Kidney epithelial cell (primary cell): ENCODE measurements at regions not wholly inside any gene's neighbourhood (a gene's known extent, or its start where the extent isn't known, plus 50 kb on each side); places are given as distances from the start of the nearest gene placed in this dataset.

Source experiments
- DNase-seq: peaks from one replicate; pipeline ENCODE4 v3.0.0-alpha.2; 2010; ENCODE audit warnings: low read depth
- H3K27me3 ChIP-seq: 2 replicates; pipeline ENCODE4 v1.6.0; 2011; ENCODE audit warnings: low read length; ENCODE audit not compliant: control insufficient read depth, insufficient read depth
- H3K36me3 ChIP-seq: 2 replicates; pipeline ENCODE4 v1.5.1; 2011; ENCODE audit warnings: low read length; ENCODE audit not compliant: control insufficient read depth, insufficient read depth
- H3K4me3 ChIP-seq: 2 replicates; pipeline ENCODE4 v1.5.1; 2011; ENCODE audit warnings: low read depth, mild to moderate bottlenecking, control low read depth, low read length
- CTCF ChIP-seq: IDR thresholded peaks from 2 replicates; pipeline ENCODE4 v1.5.1; 2011; ENCODE audit warnings: mild to moderate bottlenecking, moderate library complexity, low read length, control low read depth, inconsistent platforms; ENCODE audit not compliant: insufficient read depth, poor library complexity, severe bottlenecking

GRCh38 chr4:62543002-62543401, 1342.9 kb downstream of the ADGRL3 start:
- no peak for DNase-seq
- no peak for TF ChIP-seq CTCF
- Histone ChIP-seq H3K27me3 (no peaks in the 10 kb centered on the region), H3K4me3 (no peak overlapping the region), H3K36me3 (no peaks in the 10 kb centered on the region)

GRCh38 chr4:62533573-62533972, 1333.4 kb downstream of the ADGRL3 start:
- Histone ChIP-seq H3K4me3 (no peak overlapping the region), H3K27me3 (no peaks in the 10 kb centered on the region), H3K36me3 (no peaks in the 10 kb centered on the region)
- TF ChIP-seq CTCF: no peak
- DNase-seq: no peak

GRCh38 chr4:62531731-62532130, 1331.6 kb downstream of the ADGRL3 start:
- no peak for DNase-seq
- no peaks in the 10 kb centered on the region for H3K36me3 ChIP-seq
- no peaks in the 10 kb centered on the region for H3K27me3 ChIP-seq
- H3K4me3 ChIP-seq: no peak overlapping the region
- TF ChIP-seq CTCF: no peak

- no peak for TF ChIP-seq CTCF
- no peak overlapping the region for H3K4me3 ChIP-seq
- no peak for DNase-seq
These were observed 1331.1 kb downstream of the ADGRL3 start for GRCh38 chr4:62531264-62531663.

GRCh38 chr4:62528874-62529273, 1328.7 kb downstream of the ADGRL3 start:
- no peak for DNase-seq

More at GRCh38 chr4:62531264-62531663, 1331.1 kb downstream of the ADGRL3 start:
- H3K27me3 ChIP-seq: no peaks in the 10 kb centered on the region
- H3K36me3 ChIP-seq: no peaks in the 10 kb centered on the region

GRCh38 chr4:62526671-62527070, 1326.5 kb downstream of the ADGRL3 start:
- no peak for DNase-seq

More at GRCh38 chr4:62528874-62529273, 1328.7 kb downstream of the ADGRL3 start:
- TF ChIP-seq CTCF: no peak
- H3K36me3 ChIP-seq: no peaks in the 10 kb centered on the region
- H3K4me3 ChIP-seq: no peak overlapping the region
- H3K27me3 ChIP-seq: no peaks in the 10 kb centered on the region

More at GRCh38 chr4:62526671-62527070, 1326.5 kb downstream of the ADGRL3 start:
- no peak for TF ChIP-seq CTCF
- H3K36me3 ChIP-seq: no peaks in the 10 kb centered on the region
- H3K4me3 ChIP-seq: no peak overlapping the region
- no peaks in the 10 kb centered on the region for H3K27me3 ChIP-seq
